ENCODE measurements at regions not wholly inside any gene's neighbourhood (a gene's known extent, or its start where the extent isn't known, plus 50 kb on each side); places are given as distances from the start of the nearest gene placed in this dataset.

- TF ChIP-seq CTCF (conservative IDR thresholded peaks at IDR 0.05; ENCODE audit: low read length) (no peak), EZH2phosphoT487 (IDR thresholded peaks at IDR 0.05; ENCODE audit: borderline replicate concordance, low read depth, low read length) (no peak)
Observed at GRCh38 chr4:164188236-164188635, 565.7 kb upstream of the SMIM31 start.

All from OCI-LY7 (cell line).